ENCODE measurements at regions not wholly inside any gene's neighbourhood (a gene's known extent, or its start where the extent isn't known, plus 50 kb on each side); places are given as distances from the start of the nearest gene placed in this dataset.
A peak's percentile ranks its signal among the peaks of the same experiment; 100 is the strongest.
"Not testable (repeated sequence)": the region's sequence is repeated elsewhere in the genome, so short reads cannot be mapped to it uniquely, and the experiment has no call there.

DNA sequence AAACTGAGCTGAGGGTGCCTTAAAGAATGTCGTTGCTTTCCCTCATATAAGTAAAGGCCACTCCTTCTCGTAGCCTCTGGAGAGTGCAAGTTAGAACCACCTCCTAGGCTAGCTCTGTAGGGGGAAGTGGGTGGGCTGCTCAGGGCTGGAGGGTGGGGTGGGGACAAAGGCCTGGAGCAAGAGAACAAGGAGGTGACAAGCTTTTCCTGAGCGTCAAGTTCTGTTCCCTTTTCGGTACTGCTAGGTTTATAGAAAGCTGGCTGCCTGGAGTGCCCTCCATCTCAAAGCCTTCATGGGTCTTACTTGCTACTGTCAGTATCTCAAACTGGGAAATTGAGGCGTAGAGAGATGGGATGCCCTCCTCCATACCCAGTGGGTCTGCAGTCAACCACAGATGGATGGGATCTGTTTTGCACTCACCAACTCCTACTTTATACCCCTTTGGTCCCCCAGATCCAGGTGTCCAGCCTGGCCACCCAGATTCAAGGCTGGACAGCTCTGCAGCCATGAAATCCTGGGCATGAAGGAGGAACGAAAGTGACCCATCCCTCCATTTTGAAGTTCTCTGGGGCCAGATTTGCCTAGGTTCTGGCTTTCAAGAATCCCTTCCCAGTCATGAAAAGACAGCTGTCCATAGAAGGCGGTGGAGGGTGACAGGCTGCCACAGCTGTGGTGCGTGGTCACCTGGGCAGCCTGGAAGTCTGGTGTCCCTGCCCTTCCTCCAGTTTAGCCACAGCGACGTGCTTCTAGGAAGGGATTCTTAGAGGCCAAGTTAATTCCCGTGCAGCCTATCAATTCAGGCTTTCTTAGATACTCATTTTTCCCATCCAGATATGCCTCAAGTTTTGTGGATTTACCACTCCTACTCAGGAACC lies 117.8 kb downstream of the CRLF3 start:
- H3K4me3 ChIP-seq (ENCODE audit: low read length); DNase-seq (ENCODE audit: low read depth): not testable (repeated sequence)

GRCh38 chr17:30706004-30706403 lies 118.5 kb downstream of the CRLF3 start:
- H3K4me3 ChIP-seq (ENCODE audit: low read length); DNase-seq (ENCODE audit: low read depth): not testable (repeated sequence)

DNA sequence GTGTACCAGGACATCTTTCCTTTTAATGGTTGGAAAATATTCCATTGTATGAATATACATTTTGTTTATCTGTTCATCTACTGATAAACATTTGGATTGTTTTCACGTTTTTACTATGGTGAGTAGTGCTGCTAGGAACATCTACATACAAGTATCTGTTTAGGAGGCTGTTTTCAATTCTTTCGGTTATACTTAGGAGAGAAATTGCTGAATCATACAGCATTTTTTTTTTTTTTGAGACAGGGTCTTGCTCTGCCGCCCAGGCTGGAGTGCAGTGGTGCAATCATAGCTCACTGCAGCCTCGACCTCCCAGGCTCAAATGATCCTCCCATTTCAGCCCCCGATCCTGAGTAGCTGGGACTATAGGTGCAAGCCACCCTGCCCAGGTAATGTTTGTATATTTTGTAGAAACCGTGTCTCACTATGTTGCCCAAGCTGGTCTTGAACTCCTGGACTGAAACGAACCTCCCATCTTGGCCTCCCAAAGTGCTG lies 122.9 kb downstream of the CRLF3 start:
- TF ChIP-seq, protein P1, sequence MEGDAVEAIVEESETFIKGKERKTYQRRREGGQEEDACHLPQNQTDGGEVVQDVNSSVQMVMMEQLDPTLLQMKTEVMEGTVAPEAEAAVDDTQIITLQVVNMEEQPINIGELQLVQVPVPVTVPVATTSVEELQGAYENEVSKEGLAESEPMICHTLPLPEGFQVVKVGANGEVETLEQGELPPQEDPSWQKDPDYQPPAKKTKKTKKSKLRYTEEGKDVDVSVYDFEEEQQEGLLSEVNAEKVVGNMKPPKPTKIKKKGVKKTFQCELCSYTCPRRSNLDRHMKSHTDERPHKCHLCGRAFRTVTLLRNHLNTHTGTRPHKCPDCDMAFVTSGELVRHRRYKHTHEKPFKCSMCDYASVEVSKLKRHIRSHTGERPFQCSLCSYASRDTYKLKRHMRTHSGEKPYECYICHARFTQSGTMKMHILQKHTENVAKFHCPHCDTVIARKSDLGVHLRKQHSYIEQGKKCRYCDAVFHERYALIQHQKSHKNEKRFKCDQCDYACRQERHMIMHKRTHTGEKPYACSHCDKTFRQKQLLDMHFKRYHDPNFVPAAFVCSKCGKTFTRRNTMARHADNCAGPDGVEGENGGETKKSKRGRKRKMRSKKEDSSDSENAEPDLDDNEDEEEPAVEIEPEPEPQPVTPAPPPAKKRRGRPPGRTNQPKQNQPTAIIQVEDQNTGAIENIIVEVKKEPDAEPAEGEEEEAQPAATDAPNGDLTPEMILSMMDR (conservative IDR thresholded peaks at IDR 0.05; ENCODE audit: low read depth, low read length), result no peak
- DNase-seq (ENCODE audit: low read depth), result no peak
- H3K4me3 ChIP-seq (ENCODE audit: low read length), result no peak overlapping the region

DNA sequence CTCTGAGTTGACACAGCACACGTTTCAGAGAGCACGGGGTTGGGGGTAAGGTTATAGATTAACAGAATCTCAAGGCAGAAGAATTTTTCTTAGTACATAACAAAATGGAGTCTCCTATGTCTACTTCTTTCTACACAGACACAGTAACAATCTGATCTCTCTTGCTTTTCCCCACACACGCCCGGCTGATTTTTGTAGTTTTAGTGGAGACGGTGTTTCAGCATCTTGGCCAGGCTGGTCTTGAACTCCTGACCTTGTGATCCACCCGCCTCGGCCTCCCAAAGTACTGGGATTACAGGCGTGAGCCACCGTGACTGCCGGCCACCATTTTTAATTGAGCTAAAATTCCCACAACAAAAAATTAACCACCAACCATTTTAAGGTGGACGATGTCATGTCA lies 123.7 kb downstream of the CRLF3 start:
- not testable (repeated sequence) for H3K4me3 ChIP-seq (ENCODE audit: low read length); DNase-seq (ENCODE audit: low read depth)

GRCh38 chr17:30697619-30698460 lies 126.7 kb downstream of the CRLF3 start:
- TF ChIP-seq, protein P1 (conservative IDR thresholded peaks at IDR 0.05; ENCODE audit: low read depth, low read length), result peak; percentile 76
- not testable (repeated sequence) for H3K4me3 ChIP-seq (ENCODE audit: low read length); DNase-seq (ENCODE audit: low read depth)

DNA sequence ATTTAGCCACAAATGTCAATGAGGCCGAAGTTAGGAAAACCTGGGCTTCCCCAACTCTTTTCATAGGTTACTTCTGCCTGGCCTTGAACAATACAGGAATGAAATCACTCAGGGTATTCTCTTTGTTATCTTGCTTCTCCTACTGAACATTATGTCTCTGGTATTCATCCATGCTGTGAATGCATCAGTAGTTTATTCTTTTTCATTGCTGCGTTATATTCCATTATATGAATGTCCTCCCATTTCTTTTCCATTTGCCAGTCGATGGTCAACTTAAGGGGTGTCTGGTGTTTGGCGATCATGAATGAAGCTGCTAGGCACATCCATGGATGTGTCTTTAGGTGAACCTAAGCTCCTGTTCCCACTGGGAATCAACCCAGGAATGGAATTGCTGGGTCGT lies 128.3 kb downstream of the CRLF3 start:
- H3K4me3 ChIP-seq (ENCODE audit: low read length), result no peak overlapping the region
- no peak for DNase-seq (ENCODE audit: low read depth)
- TF ChIP-seq, protein P1 (conservative IDR thresholded peaks at IDR 0.05; ENCODE audit: low read depth, low read length), result no peak

DNA sequence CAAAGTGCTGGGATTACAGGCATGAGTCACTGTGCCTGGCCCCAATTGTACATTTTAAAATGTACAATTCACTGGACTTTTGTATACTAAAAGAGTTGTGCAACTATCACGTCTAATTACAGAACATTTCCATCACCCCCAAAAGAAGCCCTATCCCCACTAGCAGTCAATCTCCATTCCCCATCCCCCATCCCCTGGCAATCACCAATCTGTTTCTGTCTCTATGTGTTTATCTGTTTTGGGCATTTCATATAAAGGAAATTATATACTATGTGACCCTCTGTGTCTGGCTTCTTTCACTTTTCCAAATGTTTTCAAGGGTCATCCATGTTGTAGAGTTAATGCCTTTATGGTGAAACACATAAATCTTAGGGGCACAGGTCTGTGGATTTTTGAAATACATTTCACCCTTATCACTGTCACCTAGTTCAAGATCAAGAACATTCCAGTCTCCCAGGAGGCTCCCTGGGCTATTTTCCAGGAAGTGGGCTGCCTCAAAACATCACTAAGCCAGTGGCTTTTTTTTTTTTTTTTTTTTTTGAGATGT lies 129.2 kb downstream of the CRLF3 start:
- not testable (repeated sequence) for H3K4me3 ChIP-seq (ENCODE audit: low read length); DNase-seq (ENCODE audit: low read depth)

DNA sequence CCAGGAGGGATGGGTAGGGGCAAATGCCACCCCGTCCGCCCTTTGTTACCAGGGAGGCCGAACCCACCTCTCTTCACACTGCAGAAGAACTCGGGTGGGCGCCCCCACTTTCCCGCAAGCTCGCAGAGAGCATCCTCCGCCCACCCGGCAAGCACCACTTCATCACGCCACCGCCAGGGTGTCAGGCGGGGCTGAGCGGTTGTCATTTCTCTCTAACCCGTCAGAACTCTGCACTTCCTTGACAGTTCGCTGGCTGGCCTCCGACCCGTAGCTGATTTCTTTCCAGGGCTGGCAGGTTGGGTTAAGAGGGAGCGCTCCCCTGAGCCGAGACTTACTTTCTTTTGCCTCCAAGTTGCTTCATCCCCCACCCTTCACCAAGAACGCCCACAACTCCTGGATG lies 130.7 kb downstream of the CRLF3 start:
- not testable (repeated sequence) for DNase-seq (ENCODE audit: low read depth); H3K4me3 ChIP-seq (ENCODE audit: low read length)
- TF ChIP-seq, protein P1 (conservative IDR thresholded peaks at IDR 0.05; ENCODE audit: low read depth, low read length), result peak; percentile 25

GRCh38 chr17:30689266-30690000 lies 135.1 kb downstream of the CRLF3 start:
- H3K4me3 ChIP-seq (ENCODE audit: low read length); DNase-seq (ENCODE audit: low read depth): not testable (repeated sequence)

DNA sequence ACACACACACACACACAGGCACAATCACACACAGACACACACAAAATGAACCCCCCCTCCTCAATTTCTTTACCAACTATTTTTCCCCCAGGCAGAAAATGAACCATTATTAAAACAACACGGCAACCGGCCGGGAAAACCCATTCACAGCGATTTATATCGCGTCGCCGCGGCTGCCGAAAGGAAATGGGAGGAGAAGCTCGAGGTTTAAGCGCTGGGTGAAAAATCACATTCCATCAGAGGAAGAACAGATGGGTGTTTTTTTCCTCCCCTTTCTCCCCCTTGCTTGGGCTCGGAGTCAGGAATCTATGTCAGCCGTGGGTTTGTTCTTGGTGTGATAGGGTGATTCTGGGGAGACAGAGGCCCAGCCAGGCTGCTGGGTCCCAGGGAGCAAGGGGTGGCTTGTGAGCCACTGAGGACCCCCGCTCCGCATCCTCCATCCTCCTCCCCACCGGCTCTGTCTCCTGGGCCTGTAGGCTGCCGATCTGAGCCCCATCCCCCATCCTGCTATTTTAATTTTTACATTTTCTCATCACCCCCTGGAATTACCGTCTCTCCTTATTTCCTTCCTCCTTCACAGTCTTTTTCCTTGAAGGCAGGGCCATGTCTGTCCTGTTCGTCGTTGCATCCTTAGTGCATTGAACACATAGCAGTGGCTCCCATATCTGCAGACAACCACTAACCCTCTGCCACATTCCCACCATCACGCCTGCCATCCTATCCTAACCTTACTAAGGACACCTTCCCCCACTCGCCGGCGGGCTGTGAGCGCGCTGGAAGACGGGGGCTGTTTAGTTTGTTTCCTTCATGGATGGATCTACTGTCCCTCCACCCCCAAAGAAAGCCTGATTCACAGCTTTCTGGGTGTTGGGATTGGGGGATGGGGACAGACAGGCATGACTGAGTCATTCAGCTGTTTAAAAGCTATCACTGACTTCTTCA lies 137.7 kb downstream of the CRLF3 start:
- not testable (repeated sequence) for DNase-seq (ENCODE audit: low read depth); H3K4me3 ChIP-seq (ENCODE audit: low read length)

- not testable (repeated sequence) for H3K4me3 ChIP-seq (ENCODE audit: low read length); DNase-seq (ENCODE audit: low read depth)
Measured at GRCh38 chr17:30682280-30682679, 142.2 kb downstream of the CRLF3 start.

GRCh38 chr17:30680681-30681080 lies 143.8 kb downstream of the CRLF3 start:
- not testable (repeated sequence) for H3K4me3 ChIP-seq (ENCODE audit: low read length); DNase-seq (ENCODE audit: low read depth)
